Activated CD4-positive, CD25-positive, alpha-beta regulatory T cell treated with anti-CD3 and anti-CD28 coated beads, Interleukin-2, amount 50 U/mL, for 72 hours (primary cell): ENCODE measurements at regions not wholly inside any gene's neighbourhood (a gene's known extent, or its start where the extent isn't known, plus 50 kb on each side); places are given as distances from the start of the nearest gene placed in this dataset.
"Not testable (repeated sequence)": the region's sequence is repeated elsewhere in the genome, so short reads cannot be mapped to it uniquely, and the experiment has no call there.

Experiments
- DNase-seq: peaks from one replicate; pipeline ENCODE4 v3.0.0; 2021

GRCh38 chr6:140339084-140339483 lies 964.6 kb upstream of the CITED2 start:
- not testable (repeated sequence) for DNase-seq

- DNase-seq = no peak
These were observed 947.4 kb upstream of the CITED2 start for GRCh38 chr6:140321891-140322290.

GRCh38 chr6:140320081-140321080 lies 945.9 kb upstream of the CITED2 start:
- DNase-seq = no peak

GRCh38 chr6:140319209-140319608 lies 944.8 kb upstream of the CITED2 start:
- DNase-seq = no peak

GRCh38 chr6:140318408-140318807 lies 944.0 kb upstream of the CITED2 start:
- no peak for DNase-seq

DNA sequence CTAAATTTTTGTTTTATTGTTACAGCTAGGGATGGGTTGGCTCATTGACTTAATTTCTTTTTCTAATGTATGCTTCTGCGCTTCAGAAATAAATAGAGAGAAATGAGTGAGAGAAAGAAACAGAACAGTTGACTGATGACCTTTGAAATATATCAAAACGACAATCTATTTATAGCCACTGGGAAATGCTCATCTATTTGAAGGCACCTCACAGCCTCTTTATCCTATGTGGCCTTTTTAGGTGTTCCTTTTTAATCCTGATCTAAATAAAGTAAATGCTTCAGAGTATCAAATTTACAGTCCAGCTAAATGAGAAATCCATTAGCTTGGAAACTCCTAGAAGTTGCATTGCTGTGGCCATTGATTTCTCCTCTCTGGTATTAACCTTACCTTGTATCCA lies 943.5 kb upstream of the CITED2 start:
- DNase-seq = no peak

DNA sequence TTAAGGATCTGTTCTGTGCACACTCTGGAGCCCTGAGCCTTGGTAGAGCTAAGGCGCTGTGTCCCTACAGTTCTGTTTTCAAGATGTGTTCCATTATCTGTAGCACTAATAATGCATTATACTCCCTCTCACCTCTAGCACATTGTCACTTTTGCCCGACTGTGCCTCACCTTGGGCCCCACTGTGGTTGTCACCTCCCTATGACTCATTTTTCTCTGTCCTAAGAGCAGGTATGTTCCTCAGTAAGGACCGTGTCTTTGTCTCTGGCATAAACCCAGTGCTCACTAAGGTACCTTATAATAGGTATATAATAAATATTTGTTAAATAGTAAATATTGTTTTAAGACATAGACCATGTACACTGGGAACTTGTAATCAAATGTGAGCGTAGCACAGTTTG lies 942.5 kb upstream of the CITED2 start:
- DNase-seq = no peak

- no peak for DNase-seq
These were observed 940.2 kb upstream of the CITED2 start for GRCh38 chr6:140314682-140315081.

- no peak for DNase-seq
These were observed 936.7 kb upstream of the CITED2 start for GRCh38 chr6:140311146-140311545.

DNA sequence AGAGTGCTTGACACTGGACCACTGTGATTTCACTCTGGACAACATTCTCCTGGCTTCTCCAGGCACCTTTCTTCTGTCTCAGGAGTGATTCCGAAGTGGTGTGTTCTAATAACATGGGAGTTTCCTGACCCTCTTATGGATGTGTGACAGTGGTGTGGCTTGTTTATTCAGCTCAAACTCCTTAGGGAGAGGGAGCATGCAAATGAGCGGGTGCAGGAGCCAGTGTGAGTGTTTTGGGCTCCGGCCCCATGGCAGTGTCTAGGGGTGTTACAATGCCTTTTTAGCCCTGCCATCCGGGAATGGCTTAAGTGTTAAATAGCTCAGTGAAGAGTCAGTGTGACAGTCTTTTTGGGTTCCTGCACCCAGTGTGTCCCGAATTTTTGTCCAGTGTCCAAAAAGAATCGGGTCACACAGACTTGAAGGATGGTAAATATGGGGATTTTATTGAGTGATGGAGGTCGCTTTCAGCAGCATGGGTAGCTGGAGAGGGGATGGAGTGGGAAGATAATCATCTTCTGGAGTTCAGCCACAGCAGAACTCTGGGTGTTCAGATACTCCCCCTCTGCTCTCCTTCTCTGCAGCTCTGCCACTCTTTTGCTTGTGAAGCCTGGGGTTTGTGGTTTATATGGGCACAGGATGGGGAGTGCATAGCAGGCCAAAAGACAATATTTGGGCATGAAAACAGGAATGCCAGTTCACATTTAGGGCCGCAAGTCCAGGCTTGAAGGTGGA lies 928.9 kb upstream of the CITED2 start:
- DNase-seq = no peak

DNA sequence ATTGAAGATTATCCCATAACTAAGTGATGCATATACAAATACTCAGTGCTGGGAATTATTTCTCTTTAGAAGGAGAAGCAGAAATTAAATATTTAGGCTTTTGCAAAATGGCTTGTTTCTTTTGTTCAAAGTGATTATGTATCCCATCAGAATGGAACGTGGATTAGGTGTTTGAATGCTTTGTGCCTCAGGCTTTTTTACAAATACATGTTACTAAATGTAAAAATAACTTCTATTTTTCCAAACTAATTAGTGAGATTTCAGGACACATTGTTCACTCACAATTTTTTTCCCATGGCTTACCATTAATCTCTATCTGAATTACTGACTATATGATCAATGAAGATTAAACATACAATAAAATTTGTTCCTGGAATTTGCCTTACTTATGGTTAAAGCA lies 925.9 kb upstream of the CITED2 start:
- no peak for DNase-seq

DNA sequence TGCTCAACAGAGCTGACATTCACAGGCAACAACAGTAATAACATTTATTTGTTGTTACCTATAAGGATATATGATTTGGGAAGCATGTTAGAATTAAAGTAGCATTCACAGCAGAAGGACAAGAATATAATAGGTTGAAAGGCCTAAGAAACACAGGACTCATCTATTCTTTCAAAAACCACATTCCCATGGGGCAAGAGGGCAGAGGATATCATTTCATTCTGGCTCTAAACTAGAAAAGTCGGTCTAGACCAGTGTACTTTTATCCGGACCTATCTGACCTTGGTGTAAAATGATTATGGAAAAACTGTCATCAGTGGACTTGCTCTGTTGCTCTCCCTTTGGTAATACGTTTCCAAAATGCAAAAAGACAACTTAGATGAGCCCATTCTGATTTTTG lies 914.7 kb upstream of the CITED2 start:
- no peak for DNase-seq

- DNase-seq = no peak
These were observed 911.7 kb upstream of the CITED2 start for GRCh38 chr6:140285998-140286690.

DNA sequence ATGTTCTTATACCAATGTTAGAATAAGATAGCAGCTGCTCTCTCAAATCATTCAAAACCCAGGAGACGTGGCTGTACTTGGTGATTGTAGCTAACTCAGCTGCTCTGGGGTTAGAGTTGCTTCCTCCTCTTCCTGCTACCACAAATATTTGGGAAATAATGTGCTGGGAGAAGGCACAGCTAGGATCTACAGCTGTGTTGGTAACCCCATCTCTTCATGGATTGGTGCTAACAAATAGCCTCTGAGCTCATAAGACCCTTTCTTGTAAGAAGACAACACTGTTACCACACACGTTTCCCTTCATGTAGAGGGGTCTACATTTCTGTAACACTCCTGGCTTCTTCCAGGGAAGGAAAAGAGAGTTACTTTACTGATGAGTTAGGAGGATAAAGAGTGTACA lies 911.0 kb upstream of the CITED2 start:
- no peak for DNase-seq

- no peak for DNase-seq
These were observed 910.4 kb upstream of the CITED2 start for GRCh38 chr6:140284871-140285270.

DNA sequence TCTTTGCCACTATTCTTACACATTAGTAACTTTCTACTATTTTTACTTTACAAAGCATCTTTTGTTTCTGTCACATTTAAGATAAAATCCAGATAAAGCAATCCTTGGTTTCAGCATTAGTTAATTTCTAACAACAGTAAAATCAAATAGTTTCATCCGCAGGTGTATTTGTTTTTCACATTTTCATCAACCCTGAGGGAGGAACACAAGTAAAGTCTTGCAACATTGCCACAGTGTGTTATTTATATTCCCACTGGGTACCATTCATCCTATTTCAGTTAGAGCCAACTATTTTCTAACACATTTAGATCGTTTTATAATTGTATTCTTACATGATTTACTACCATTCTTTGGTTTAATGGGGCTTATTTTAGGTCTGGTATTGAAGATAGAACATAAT lies 908.7 kb upstream of the CITED2 start:
- no peak for DNase-seq

DNA sequence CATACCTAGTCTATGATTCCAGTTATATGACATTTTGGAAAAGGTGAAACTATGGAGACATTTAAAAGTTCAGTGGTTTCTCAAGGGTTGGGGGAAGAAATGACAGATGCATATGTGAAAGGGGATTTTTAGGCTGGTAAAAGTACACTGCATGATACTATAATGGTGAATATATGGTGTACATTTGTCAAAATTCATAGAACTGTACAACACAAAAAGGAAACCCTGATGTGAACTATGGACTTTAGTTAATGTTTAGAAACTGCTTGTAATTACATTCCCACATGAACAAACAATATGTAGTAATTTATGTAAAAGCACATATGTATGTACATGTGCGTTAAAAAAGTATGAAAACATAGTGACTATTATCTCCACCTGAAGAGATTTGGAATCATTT lies 907.3 kb upstream of the CITED2 start:
- DNase-seq = no peak

- no peak for DNase-seq
These were observed 906.8 kb upstream of the CITED2 start for GRCh38 chr6:140281236-140281635.

GRCh38 chr6:140276719-140277118 lies 902.3 kb upstream of the CITED2 start:
- no peak for DNase-seq

DNA sequence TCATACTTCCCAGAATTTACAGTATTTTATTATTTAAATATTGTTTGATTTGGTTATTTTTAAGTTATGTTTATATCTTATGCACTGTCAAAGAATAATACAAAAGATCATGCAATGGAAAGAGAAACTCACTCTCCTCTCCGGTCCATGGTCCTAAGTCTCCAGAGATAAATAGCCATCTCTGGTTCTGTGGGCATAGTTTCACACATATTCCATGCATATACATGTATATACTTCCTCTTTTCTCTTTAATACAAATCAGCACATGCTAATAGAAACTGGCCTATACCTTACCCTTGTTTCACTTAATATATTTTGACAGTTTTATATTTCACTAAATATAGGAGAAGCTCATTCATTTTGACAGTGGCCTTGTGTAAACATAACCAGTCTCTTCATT lies 901.7 kb upstream of the CITED2 start:
- no peak for DNase-seq

GRCh38 chr6:140275725-140276124 lies 901.3 kb upstream of the CITED2 start:
- DNase-seq = no peak

- DNase-seq = no peak
These were observed 900.1 kb upstream of the CITED2 start for GRCh38 chr6:140274548-140274947.

DNA sequence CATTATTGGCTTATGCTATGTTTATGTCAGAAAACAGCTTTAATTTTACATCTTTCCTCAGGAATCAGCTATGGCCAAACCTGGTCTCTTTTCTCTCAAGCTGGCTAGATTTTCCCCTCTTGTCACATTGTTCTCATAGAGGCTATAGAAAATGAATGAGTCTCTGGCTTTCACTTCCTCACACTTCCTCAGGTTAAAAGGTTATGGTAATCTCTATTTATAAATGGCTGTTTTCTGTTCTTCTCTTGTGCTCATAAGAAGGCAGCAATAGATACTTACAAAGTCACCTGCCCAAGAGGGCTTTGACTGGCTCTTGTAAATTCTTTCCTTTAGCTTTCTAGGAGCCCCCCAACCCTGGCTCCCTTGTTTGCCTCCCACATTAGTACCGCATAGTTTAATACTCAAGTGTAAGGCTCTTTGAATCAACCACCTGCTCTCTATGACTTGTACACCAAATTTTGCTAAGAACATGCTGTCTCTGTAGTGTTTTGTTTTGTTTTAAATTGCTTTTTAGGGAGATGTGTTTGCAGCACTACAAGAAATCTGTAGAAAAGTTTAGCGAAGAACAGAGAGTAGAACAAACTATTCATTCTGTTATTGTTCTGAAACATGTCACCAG lies 897.4 kb upstream of the CITED2 start:
- DNase-seq = no peak
